HepG2 (cell line): ENCODE measurements at regions not wholly inside any gene's neighbourhood (a gene's known extent, or its start where the extent isn't known, plus 50 kb on each side); places are given as distances from the start of the nearest gene placed in this dataset.

ENCODE experiments used
- ATAC-seq: fragments of 200-7000 bp; cut with Tn5 transposase; 3 replicates; pipeline ENCODE4 v1.9.1; 2020; ENCODE audit warnings: mild to moderate bottlenecking, moderate library complexity
- BruUV-seq: library from RNA; stranded (reverse); fragments of 400-500 nt; replicated peaks from 2 replicates; lab custom pipeline; 2021; lab: Mats Ljungman, UMichigan
- CTCF ChIA-PET: fragments of 300-600 bp; formaldehyde crosslinking; extraction: SDS; loops from one replicate; lab custom pipeline; 2021; ENCODE audit warnings: low total read pairs, inconsistent platforms, low intra/inter-chr PET ratio; lab: Yijun Ruan, JAX
- POLR2A ChIA-PET: fragments of 350-600 bp; sonication (Branson Sonifier 250); formaldehyde crosslinking; loops from one replicate; lab custom pipeline; 2020; ENCODE audit warnings: antibody characterized with exemption, inconsistent platforms; lab: Yijun Ruan, JAX
- DNase-seq: peaks from one replicate; pipeline ENCODE4 v3.0.0-alpha.2; 2015; ENCODE audit warnings: low spot score
- FAIRE-seq: peaks from 3 replicates; lab custom pipeline; 2011; peaks lifted over from hg19 to GRCh38; lab: Jason Lieb, UNC
- H2AFZ ChIP-seq: one replicate; pipeline ENCODE4 v1.6.1; 2011; ENCODE audit warnings: low read length, inconsistent platforms
- H3K27ac ChIP-seq: fragments of 300-600 bp; 3 replicates; pipeline ENCODE4 v1.8.0; 2011; ENCODE audit warnings: mixed run types, mild to moderate bottlenecking, mixed read lengths, low read length, inconsistent platforms; ENCODE audit not compliant: insufficient read depth; ENCODE audit errors: extremely low read length
- H3K27me3 ChIP-seq, 2 experiments: fragments of 200-600 bp in 1 of 2; 2 replicates in 1 of 2; 3 replicates in 1 of 2; pipeline versions ENCODE4 v1.6.0 to v1.8.0; 2011; ENCODE audit warnings: low read length in 2 of 2, mild to moderate bottlenecking in 2 of 2, moderate library complexity in 2 of 2, inconsistent platforms in 1 of 2; ENCODE audit not compliant: insufficient read depth in 2 of 2, control insufficient read depth in 1 of 2
- H3K36me3 ChIP-seq, 2 experiments: fragments of 200-600 bp in 1 of 2; replicated peaks in 1 of 2; 2 replicates in 1 of 2; 3 replicates in 1 of 2; pipeline versions ENCODE4 v1.5.1 to v1.8.0; 2011; ENCODE audit warnings: low read length in 2 of 2, inconsistent platforms in 1 of 2; ENCODE audit not compliant: insufficient read depth in 2 of 2, control insufficient read depth in 1 of 2
- H3K4me1 ChIP-seq: 2 replicates; pipeline ENCODE4 v1.5.1; 2012; ENCODE audit warnings: low read length, inconsistent platforms; ENCODE audit not compliant: insufficient read depth
- H3K4me2 ChIP-seq: 2 replicates; pipeline ENCODE4 v1.6.0; 2011; ENCODE audit warnings: low read depth, low read length, inconsistent platforms
- H3K4me3 ChIP-seq, 3 experiments: fragments of 200-600 bp in 1 of 3; sonication (generic), shearing (Covaris generic) in 1 of 3; replicated peaks in 1 of 3; 2 replicates each; pipeline ENCODE4 v1.5.1; 2011 to 2016; ENCODE audit warnings: low read length in 3 of 3, inconsistent platforms in 2 of 3, low read depth in 2 of 3, mild to moderate bottlenecking in 2 of 3, control low read depth in 1 of 3, mixed read lengths in 1 of 3; ENCODE audit not compliant: insufficient read depth in 1 of 3
- H3K79me2 ChIP-seq: one replicate; pipeline ENCODE4 v1.6.1; 2011; ENCODE audit warnings: low read length, inconsistent platforms; ENCODE audit not compliant: insufficient read depth
- H3K9ac ChIP-seq: 2 replicates; pipeline ENCODE4 v1.6.0; 2011; ENCODE audit warnings: mild to moderate bottlenecking, low read depth, low read length, inconsistent platforms; ENCODE audit not compliant: insufficient read depth
- H3K9me3 ChIP-seq: 2 replicates; pipeline ENCODE4 v1.5.1; 2012; ENCODE audit warnings: mild to moderate bottlenecking, low read length
- H4K20me1 ChIP-seq: 2 replicates; pipeline ENCODE4 v1.6.0; 2011; ENCODE audit warnings: inconsistent platforms, mild to moderate bottlenecking, low read length, moderate library complexity; ENCODE audit not compliant: insufficient read depth
- AGO1 ChIP-seq: fragments of 200-400 bp; formaldehyde crosslinking; IDR thresholded peaks from 2 replicates; pipeline ENCODE4 v1.6.1; 2017; ENCODE audit warnings: mild to moderate bottlenecking, low read depth, low read length, moderate library complexity; ENCODE audit not compliant: poor library complexity, severe bottlenecking
- AGO2 ChIP-seq: fragments of 200-400 bp; formaldehyde crosslinking; optimal IDR thresholded peaks from 2 replicates; pipeline ENCODE3; 2017; ENCODE audit warnings: mild to moderate bottlenecking, low read depth, low read length, moderate library complexity
- DR1 ChIP-seq: sonication (generic); formaldehyde crosslinking; IDR thresholded peaks from 2 replicates; pipeline ENCODE4 v1.8.0; 2021; ENCODE audit warnings: mild to moderate bottlenecking, missing genetic modification reagents, inconsistent platforms
- HNRNPL ChIP-seq: fragments of 200-400 bp; formaldehyde crosslinking; IDR thresholded peaks from 2 replicates; pipeline ENCODE4 v1.6.1; 2017; ENCODE audit warnings: mild to moderate bottlenecking, low read depth, low read length
- SIX1 ChIP-seq: sonication (generic); formaldehyde crosslinking; IDR thresholded peaks from 2 replicates; pipeline ENCODE4 v1.4.0; 2020; ENCODE audit warnings: missing genetic modification reagents, borderline replicate concordance
- SNAI1 ChIP-seq: sonication (generic); formaldehyde crosslinking; IDR thresholded peaks from 2 replicates; pipeline ENCODE4 v1.5.0; 2020; ENCODE audit warnings: mild to moderate bottlenecking, missing genetic modification reagents, borderline replicate concordance
- U2AF2 ChIP-seq: fragments of 200-400 bp; formaldehyde crosslinking; IDR thresholded peaks from 2 replicates; pipeline ENCODE4 v1.6.1; 2017; ENCODE audit warnings: low read depth, mild to moderate bottlenecking, low read length
- ZNF12 ChIP-seq: sonication (generic); formaldehyde crosslinking; IDR thresholded peaks from 2 replicates; pipeline ENCODE4 v1.5.0; 2020; ENCODE audit warnings: missing genetic modification reagents
- ZNF329 ChIP-seq: sonication (generic); formaldehyde crosslinking; IDR thresholded peaks from 2 replicates; pipeline ENCODE4 v1.9.0; 2021; ENCODE audit warnings: low read depth, mild to moderate bottlenecking, missing genetic modification reagents
- ZNF441 ChIP-seq: sonication (generic); formaldehyde crosslinking; IDR thresholded peaks from 2 replicates; pipeline ENCODE4 v1.7.0; 2021; ENCODE audit warnings: missing genetic modification reagents, borderline replicate concordance
- ZNF652 ChIP-seq: IDR thresholded peaks from 2 replicates; pipeline ENCODE4 v1.6.1; 2016; ENCODE audit warnings: low read depth, borderline replicate concordance
- WGBS: methylation state at CpG from one replicate; pipeline ENCODE4 v1.1.6; 2017; ENCODE audit warnings: low lambda C conversion rate; 5-methylcytosine and 5-hydroxymethylcytosine counted together
- in situ Hi-C: cut with HindIII; loops from 2 replicates; pipeline ENCODE4 v1.10.0; 2017; ENCODE audit warnings: low pct_unique_long_range_greater_than_20kb; ENCODE audit not compliant: extremely low pct_ligation_motif_present
- intact Hi-C: fragments of 100-400 bp; cut with micrococcal nuclease; formaldehyde crosslinking; loops from one replicate; pipeline ENCODE4 v1.10.0; 2022; ENCODE audit not compliant: unreplicated experiment
- TF ChIP-seq, protein P1 (sequence below): sonication (generic); formaldehyde crosslinking; IDR thresholded peaks from 2 replicates; pipeline ENCODE4 v1.9.0; 2021; ENCODE audit warnings: missing genetic modification reagents, mild to moderate bottlenecking, borderline replicate concordance
- TF ChIP-seq, protein P2 (sequence below): sonication (generic); formaldehyde crosslinking; IDR thresholded peaks from 2 replicates; pipeline ENCODE4 v1.5.0; 2020; ENCODE audit warnings: mild to moderate bottlenecking, low read depth, missing genetic modification reagents, borderline replicate concordance
- TF ChIP-seq, protein P3 (sequence below): sonication (generic); formaldehyde crosslinking; IDR thresholded peaks from 2 replicates; pipeline ENCODE4 v1.4.0; 2020; ENCODE audit warnings: mild to moderate bottlenecking, missing genetic modification reagents
- TF ChIP-seq, protein P4 (sequence below): sonication (generic); formaldehyde crosslinking; IDR thresholded peaks from 2 replicates; pipeline ENCODE4 v1.4.0; 2020; ENCODE audit warnings: missing genetic modification reagents

DNA sequence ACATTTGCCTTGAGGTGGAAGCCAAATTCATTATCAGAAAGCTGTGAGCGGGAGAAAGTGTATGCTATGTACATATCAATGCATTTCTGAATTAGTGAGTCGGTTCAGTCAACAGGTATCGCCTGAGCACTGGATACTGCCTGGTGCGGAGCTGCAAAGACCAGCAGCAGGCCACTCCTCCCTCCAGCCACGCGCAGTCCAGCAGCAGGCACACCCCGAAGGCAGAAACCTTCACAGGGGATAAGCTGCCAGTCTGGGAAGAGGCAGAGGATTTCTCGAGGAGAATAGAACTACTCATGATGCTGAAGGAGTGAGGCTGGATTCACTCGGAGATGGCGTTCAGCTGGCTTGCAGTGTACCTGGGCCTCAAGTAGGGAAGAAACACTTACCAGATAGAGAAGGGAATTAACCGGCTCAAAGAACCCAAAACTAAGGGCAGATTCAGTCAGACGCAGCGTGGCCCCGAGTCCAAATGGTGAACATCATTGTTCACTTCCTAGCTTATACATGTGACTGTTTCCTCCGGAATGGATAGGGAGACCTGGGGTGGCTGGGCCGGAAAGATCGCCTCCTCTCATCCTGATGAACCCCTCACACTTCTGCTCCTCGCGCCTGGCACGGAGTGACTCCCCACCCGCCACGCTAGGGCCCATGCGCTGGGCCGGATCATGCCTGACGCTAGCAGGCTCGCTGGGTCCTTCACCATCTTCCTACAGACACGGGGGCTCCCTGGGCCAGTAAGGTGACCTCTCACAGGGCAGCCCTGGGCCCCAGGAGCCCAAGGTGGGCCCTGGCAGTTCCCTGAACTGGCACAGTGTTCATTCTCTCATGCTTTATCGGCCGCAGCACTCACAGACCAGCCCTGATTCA is 78.1 kb upstream of the SPATA31C2 start:
- H3K79me2 ChIP-seq, result no peaks in the 10 kb centered on the region
- no peaks in the 10 kb centered on the region for H3K36me3 ChIP-seq
- no TSS peak for BruUV-seq
- no peak overlapping the region for H3K9ac ChIP-seq
- CTCF ChIA-PET, result no interaction called here
- no peaks in the 10 kb centered on the region for H3K9me3 ChIP-seq
- TF ChIP-seq, protein P1, sequence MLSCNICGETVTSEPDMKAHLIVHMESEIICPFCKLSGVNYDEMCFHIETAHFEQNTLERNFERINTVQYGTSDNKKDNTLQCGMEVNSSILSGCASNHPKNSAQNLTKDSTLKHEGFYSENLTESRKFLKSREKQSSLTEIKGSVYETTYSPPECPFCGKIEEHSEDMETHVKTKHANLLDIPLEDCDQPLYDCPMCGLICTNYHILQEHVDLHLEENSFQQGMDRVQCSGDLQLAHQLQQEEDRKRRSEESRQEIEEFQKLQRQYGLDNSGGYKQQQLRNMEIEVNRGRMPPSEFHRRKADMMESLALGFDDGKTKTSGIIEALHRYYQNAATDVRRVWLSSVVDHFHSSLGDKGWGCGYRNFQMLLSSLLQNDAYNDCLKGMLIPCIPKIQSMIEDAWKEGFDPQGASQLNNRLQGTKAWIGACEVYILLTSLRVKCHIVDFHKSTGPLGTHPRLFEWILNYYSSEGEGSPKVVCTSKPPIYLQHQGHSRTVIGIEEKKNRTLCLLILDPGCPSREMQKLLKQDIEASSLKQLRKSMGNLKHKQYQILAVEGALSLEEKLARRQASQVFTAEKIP (CRISPR knock-in tag), result no peak
- no peak for TF ChIP-seq DR1 (CRISPR knock-in tag)
- no peak for TF ChIP-seq ZNF12 (CRISPR knock-in tag)
- TF ChIP-seq ZNF652 (CRISPR knock-in tag), result no peak
- TF ChIP-seq ZNF329, result no peak
- TF ChIP-seq AGO1, result no peak
- TF ChIP-seq, protein P2, sequence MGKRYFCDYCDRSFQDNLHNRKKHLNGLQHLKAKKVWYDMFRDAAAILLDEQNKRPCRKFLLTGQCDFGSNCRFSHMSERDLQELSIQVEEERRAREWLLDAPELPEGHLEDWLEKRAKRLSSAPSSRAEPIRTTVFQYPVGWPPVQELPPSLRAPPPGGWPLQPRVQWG (CRISPR knock-in tag), result no peak
- TF ChIP-seq ZNF441 (CRISPR knock-in tag), result no peak
- TF ChIP-seq SIX1, result no peak
- TF ChIP-seq, protein P3, sequence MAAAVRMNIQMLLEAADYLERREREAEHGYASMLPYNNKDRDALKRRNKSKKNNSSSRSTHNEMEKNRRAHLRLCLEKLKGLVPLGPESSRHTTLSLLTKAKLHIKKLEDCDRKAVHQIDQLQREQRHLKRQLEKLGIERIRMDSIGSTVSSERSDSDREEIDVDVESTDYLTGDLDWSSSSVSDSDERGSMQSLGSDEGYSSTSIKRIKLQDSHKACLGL (CRISPR knock-in tag), result no peak
- no peak for TF ChIP-seq U2AF2
- TF ChIP-seq HNRNPL, result no peak
- TF ChIP-seq AGO2, result no peak
- no peak for TF ChIP-seq SNAI1
- TF ChIP-seq, protein P4, sequence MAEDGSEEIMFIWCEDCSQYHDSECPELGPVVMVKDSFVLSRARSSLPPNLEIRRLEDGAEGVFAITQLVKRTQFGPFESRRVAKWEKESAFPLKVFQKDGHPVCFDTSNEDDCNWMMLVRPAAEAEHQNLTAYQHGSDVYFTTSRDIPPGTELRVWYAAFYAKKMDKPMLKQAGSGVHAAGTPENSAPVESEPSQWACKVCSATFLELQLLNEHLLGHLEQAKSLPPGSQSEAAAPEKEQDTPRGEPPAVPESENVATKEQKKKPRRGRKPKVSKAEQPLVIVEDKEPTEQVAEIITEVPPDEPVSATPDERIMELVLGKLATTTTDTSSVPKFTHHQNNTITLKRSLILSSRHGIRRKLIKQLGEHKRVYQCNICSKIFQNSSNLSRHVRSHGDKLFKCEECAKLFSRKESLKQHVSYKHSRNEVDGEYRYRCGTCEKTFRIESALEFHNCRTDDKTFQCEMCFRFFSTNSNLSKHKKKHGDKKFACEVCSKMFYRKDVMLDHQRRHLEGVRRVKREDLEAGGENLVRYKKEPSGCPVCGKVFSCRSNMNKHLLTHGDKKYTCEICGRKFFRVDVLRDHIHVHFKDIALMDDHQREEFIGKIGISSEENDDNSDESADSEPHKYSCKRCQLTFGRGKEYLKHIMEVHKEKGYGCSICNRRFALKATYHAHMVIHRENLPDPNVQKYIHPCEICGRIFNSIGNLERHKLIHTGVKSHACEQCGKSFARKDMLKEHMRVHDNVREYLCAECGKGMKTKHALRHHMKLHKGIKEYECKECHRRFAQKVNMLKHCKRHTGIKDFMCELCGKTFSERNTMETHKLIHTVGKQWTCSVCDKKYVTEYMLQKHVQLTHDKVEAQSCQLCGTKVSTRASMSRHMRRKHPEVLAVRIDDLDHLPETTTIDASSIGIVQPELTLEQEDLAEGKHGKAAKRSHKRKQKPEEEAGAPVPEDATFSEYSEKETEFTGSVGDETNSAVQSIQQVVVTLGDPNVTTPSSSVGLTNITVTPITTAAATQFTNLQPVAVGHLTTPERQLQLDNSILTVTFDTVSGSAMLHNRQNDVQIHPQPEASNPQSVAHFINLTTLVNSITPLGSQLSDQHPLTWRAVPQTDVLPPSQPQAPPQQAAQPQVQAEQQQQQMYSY (CRISPR knock-in tag), result no peak
- DNase-seq (no peak), ATAC-seq (no peak), FAIRE-seq (no peak)
- no peak overlapping the region for H3K4me3 ChIP-seq
- H3K4me1 ChIP-seq, result no peaks in the 10 kb centered on the region
- 53% methylated on average over 15 of the region's 29 CpGs for WGBS
- intact Hi-C loops, result no loop called here
- POLR2A ChIA-PET, result no interaction called here
- H3K4me2 ChIP-seq, result no peak overlapping the region
- H2AFZ ChIP-seq, result no peak overlapping the region
- no peak overlapping the region for H3K27ac ChIP-seq
- no peaks in the 10 kb centered on the region; a peak in 1 of 5 replicates for H3K27me3 ChIP-seq
- in situ Hi-C loops, result no loop called here
- no peaks in the 10 kb centered on the region for H4K20me1 ChIP-seq
